HG02840 (cell line): ENCODE measurements at regions not wholly inside any gene's neighbourhood (a gene's known extent, or its start where the extent isn't known, plus 50 kb on each side); places are given as distances from the start of the nearest gene placed in this dataset.

Experiments used
- ATAC-seq: cut with Tn5 transposase; IDR thresholded peaks from one replicate; pipeline ENCODE4 v1.9.1; 2021; ENCODE audit warnings: mild to moderate bottlenecking, moderate library complexity, moderate number of reproducible peaks; ENCODE audit not compliant: unreplicated experiment, low FRiP score

DNA sequence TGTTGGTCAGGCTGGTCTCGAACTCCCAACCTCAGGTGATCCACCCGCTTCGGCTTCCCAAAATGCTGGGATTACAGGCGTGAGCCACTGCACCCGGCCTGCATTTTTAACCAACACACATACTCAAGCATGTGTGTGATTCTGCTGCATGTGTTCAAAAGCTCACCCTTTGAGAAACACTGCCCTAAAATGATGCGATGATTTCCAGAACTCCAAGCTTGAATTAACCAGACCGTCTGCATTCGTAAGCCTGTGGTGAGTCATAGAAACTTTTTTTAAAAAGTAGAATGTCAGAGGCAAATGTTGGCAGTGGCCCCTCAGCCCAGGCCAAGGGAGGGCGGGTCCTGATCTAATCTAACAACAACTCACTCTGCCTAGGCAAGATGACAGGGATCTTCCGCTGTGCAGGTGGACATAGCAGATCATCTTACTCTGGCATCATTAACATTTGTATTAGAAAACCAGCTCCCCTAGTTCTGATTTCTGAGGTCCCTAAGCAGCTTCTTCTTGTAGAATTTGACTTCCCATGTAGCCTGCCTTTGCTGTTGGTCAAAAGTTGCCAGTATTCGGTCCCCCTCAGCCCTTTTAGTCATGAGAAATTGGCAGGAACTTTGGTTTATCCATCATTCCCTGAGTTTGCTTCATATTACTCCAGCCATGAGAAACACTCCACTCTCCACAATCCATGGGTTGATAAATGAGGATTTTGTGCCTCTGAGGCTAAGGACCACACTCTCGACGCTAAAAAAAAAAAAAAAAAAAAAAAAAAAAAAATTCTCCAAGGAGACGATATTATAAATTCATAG lies 190.4 kb downstream of the SKIDA1 start:
- ATAC-seq = no peak

- ATAC-seq = no peak
Measured at GRCh38 chr10:21330628-21331020, 194.9 kb downstream of the SKIDA1 start.

DNA sequence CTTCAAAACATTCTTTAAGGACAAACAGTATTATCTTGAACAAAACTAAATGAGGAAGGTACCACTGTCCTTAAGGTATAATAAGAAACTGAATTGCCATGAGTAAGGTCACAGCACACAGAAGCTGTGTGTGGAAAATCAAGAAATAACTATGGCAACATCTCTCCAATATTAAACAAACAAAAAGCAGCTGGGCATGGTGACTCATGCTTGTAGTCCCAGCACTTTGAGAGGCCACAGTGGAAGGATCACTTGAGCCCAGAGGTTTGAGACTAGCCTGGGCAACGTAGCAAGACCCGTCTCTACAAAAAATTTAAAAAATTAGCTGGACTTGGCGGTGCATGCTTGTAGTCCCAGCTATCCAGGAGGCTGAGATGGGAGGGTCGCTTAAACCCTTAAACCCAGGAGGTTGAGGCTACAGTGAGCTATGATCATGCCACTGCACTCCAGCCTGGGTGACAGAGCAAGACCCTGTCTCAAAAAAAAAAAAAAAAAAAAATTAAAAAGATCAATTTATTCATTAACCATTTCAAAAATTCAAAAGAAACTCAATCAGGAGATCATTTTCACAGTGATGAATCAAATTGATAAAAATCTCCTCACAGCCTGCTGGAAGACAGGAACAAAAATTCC lies 195.4 kb downstream of the SKIDA1 start:
- no peak for ATAC-seq

DNA sequence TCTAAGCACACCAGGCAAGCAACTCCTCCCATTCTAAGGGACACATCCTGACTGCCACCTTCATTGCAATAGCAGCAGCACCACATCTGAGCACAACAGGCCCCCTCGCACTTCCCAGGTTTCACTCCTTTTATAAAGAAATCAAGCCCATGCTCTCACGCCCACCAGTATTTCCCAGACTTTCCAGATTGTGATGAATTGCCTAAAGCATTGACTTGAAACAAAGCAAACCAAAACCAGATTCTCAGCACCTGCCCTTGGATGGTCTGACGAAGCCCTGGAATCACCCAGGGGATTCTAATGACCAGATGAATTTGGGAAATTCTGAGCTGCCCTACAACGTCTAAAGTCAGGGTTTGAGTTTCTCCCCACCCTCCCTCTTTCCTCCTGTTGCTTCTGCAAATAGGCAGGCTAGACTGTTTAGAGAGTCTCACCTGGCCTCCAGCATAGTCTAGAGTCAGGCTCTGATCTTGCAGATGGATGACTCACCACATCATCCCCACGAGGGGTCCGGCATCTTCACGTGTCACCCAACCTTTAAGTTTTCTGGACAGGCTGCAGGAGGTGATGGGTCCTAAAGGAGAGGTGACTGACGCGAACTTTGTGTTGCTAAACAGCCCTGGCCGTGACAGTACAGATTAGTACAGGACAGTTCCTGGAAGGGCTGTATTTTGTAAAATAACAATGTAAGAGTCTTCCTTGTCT lies 198.0 kb downstream of the SKIDA1 start:
- ATAC-seq = no peak

GRCh38 chr10:21326594-21327288 lies 198.7 kb downstream of the SKIDA1 start:
- no peak for ATAC-seq

DNA sequence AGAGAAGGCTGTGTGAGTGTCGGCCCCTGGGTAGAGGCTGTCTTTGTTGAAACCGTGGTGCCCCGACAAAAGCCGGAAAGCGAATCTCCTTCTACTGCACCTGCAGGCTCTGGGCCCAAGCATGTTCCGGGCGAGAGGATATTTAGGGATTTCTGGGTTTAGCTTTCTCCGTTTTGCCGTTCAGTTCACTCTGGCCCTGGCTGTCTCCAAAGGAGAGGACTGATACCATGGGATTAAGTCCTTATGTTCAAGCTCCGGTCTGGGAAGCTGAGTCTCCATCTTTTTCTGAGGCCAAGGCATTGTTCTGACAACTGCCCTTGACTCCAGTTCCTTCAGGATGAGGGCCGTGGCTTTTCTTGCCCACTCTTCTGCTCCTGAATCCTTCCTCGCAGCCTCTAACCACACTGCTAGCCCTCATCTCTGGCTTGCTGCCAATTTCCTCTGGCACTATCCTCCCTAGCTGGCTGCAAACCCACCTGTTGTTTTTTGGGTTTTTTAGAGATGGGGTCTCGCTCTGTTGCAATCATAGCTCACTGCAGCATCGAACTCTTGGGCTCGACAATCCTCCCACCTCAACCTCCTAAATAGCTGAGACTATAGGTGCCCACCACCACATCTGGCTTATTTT lies 206.8 kb downstream of the SKIDA1 start:
- no peak for ATAC-seq

DNA sequence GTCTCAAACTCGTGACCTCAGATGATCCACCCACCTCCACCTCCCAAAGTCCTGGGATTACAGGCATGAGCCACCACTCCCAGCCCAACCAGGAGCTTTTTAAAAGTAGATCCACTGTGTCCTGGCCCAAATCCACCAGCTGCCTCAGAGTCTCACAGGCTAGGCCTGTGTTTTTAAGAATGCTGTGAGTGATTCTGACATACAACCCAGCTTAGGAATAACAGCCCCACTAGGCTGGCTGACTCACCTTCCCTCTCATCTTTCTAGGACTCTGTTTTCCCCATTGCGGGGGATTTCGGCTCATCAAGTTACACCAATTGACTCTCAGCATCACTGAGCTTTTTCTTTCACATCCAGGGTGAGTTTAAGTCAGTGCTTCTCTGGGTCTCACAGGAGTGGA lies 207.6 kb downstream of the SKIDA1 start:
- no peak for ATAC-seq

GRCh38 chr10:21315645-21316220 lies 209.7 kb downstream of the SKIDA1 start:
- ATAC-seq = no peak

- no peak for ATAC-seq
Measured at GRCh38 chr10:21314906-21315644, 210.4 kb downstream of the SKIDA1 start.

DNA sequence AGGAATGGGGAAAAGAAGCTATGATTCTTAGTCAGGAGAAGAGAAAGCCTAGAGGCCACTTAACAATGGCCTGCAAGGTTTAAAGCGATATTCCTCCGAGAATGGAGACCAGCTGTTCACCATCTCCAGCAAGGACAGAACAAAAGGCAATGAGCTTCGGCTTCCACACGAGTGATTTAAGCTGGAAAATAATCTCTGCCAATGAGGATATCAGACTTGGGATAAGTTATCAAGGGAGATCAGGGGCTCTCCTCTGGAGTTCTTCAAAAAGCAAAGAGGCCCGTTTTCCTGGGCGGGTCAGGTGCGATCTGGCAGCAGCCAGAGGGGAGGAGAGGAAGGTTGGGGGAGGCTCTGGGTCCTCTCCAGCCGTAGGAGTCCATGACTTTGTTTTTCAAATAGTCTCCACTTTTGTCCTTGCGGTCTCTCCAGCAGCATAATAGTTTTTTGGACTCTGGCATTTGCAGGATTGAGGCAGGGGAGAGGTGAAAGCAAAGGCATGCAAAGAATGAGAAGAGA lies 211.3 kb downstream of the SKIDA1 start:
- no peak for ATAC-seq

GRCh38 chr10:21313691-21314090 lies 211.8 kb downstream of the SKIDA1 start:
- ATAC-seq = no peak

- ATAC-seq = no peak
Measured at GRCh38 chr10:21311426-21311825, 214.1 kb downstream of the SKIDA1 start.

DNA sequence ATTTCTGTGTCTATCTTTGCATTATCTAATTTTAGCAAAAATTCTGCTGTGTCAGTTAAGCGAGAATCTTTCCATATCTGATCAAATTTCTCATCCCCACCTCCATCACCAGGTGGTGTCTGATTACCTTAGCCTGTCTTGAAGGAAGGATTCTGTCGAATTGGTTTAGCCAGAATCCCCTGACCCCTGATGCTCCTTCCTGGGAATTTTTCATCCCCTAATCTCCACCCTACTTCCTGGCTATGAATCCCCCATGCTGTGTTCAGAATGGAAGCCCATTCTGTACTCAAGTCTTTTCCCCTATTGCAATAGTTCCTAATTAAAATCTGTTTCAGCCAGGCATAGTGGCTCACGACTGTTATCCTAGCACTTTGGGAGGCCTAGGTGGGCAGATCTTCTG lies 216.1 kb downstream of the SKIDA1 start:
- no peak for ATAC-seq

GRCh38 chr10:21308946-21309345 lies 216.5 kb downstream of the SKIDA1 start:
- no peak for ATAC-seq

- ATAC-seq = no peak
Measured at GRCh38 chr10:21308018-21308417, 217.5 kb downstream of the SKIDA1 start.

- ATAC-seq = no peak
Measured at GRCh38 chr10:21304608-21305007, 220.9 kb downstream of the SKIDA1 start.

GRCh38 chr10:21304198-21304597 lies 221.3 kb downstream of the SKIDA1 start:
- ATAC-seq = no peak

- ATAC-seq = no peak
Measured at GRCh38 chr10:21300551-21300950, 224.9 kb downstream of the SKIDA1 start.

DNA sequence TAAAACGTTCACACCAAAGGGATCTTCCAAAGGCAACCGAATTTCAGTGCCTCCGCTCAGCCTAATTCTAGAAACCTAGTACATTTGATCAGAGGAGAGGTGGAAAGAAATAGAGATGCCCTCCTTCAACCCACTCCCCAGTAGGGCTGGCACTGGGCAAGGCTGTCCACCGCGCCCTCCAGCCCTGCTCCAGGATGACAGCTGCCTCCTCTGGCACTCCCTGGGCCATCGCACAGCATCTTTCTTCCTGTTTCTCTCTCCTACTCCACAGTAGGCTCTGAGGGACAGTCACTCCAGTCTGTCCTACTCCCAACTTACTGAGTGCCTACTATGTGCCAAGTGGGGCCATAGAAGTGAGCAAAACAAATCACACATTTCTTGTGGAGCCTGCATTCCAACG lies 226.2 kb downstream of the SKIDA1 start:
- ATAC-seq = no peak
